SK-N-SH treated with all-trans-retinoic acid at 6 μM for 48 hours (cell line): ENCODE measurements at regions not wholly inside any gene's neighbourhood (a gene's known extent, or its start where the extent isn't known, plus 50 kb on each side); places are given as distances from the start of the nearest gene placed in this dataset.

Source experiments
- ATAC-seq: fragments of 200-7000 bp; cut with Tn5 transposase; 3 replicates; pipeline ENCODE4 v1.9.1; 2020; ENCODE audit warnings: mild to moderate bottlenecking, moderate library complexity
- ARNTL ChIP-seq: fragments of 450-650 bp; formaldehyde crosslinking; IDR thresholded peaks from 2 replicates; pipeline ENCODE4 v1.5.0; 2020; ENCODE audit warnings: low read depth, mild to moderate bottlenecking, moderate library complexity, borderline replicate concordance
- BACH2 ChIP-seq: fragments of 250-450 bp; sonication (Bioruptor Pico); IDR thresholded peaks from 2 replicates; pipeline ENCODE4 v1.9.0; 2021; ENCODE audit warnings: mild to moderate bottlenecking, borderline replicate concordance
- CREB5 ChIP-seq: fragments of 250-450 bp; sonication (Bioruptor Pico); IDR thresholded peaks from 2 replicates; pipeline ENCODE4 v1.5.1; 2020; ENCODE audit warnings: low read depth, mild to moderate bottlenecking, moderate library complexity
- CSDC2 ChIP-seq: fragments of 250-450 bp; sonication (Bioruptor Pico); IDR thresholded peaks from 2 replicates; pipeline ENCODE4 v1.5.0; 2020; ENCODE audit warnings: mild to moderate bottlenecking, moderate library complexity
- CSRNP3 ChIP-seq: fragments of 250-450 bp; sonication (Bioruptor Pico); IDR thresholded peaks from 2 replicates; pipeline ENCODE4 v1.5.1; 2021; ENCODE audit warnings: mild to moderate bottlenecking, moderate library complexity
- ESRRG ChIP-seq: fragments of 250-450 bp; sonication (Bioruptor Pico); IDR thresholded peaks from 2 replicates; pipeline ENCODE4 v1.6.1; 2021; ENCODE audit warnings: mild to moderate bottlenecking
- GLIS3 ChIP-seq: fragments of 250-450 bp; sonication (Bioruptor Pico); IDR thresholded peaks from 2 replicates; pipeline ENCODE4 v1.5.0; 2020; ENCODE audit warnings: mild to moderate bottlenecking, moderate library complexity
- OSR1 ChIP-seq: fragments of 250-450 bp; sonication (Bioruptor Pico); IDR thresholded peaks from 2 replicates; pipeline ENCODE4 v1.8.0; 2022; ENCODE audit warnings: moderate library complexity, mild to moderate bottlenecking, inconsistent platforms
- PATZ1 ChIP-seq: fragments of 250-450 bp; sonication (Bioruptor Pico); IDR thresholded peaks from 2 replicates; pipeline ENCODE4 v1.8.0; 2020; ENCODE audit warnings: mild to moderate bottlenecking, moderate library complexity, borderline replicate concordance
- POU6F1 ChIP-seq: fragments of 250-450 bp; sonication (Bioruptor Pico); IDR thresholded peaks from 2 replicates; pipeline ENCODE4 v1.8.0; 2021; ENCODE audit warnings: low read depth, mild to moderate bottlenecking, moderate library complexity, borderline replicate concordance
- PPARA ChIP-seq: fragments of 250-450 bp; sonication (Bioruptor Pico); IDR thresholded peaks from 2 replicates; pipeline ENCODE4 v1.5.0; 2020; ENCODE audit warnings: mild to moderate bottlenecking, borderline replicate concordance
- RARB ChIP-seq: fragments of 250-450 bp; sonication (Bioruptor Pico); IDR thresholded peaks from 2 replicates; pipeline ENCODE4 v1.8.0; 2021; ENCODE audit warnings: mild to moderate bottlenecking, moderate library complexity
- SNAI2 ChIP-seq: fragments of 250-450 bp; sonication (Bioruptor Pico); IDR thresholded peaks from 2 replicates; pipeline ENCODE4 v1.5.0; 2020; ENCODE audit warnings: mild to moderate bottlenecking, moderate library complexity
- TCF4 ChIP-seq: fragments of 250-450 bp; sonication (Bioruptor Pico); IDR thresholded peaks from 2 replicates; pipeline ENCODE4 v1.8.0; 2021; ENCODE audit warnings: mild to moderate bottlenecking, moderate library complexity, borderline replicate concordance
- TOX ChIP-seq: fragments of 250-450 bp; sonication (Bioruptor Pico); IDR thresholded peaks from 2 replicates; pipeline ENCODE4 v1.8.0; 2021; ENCODE audit warnings: mild to moderate bottlenecking, moderate library complexity, borderline replicate concordance
- TSHZ2 ChIP-seq: fragments of 250-450 bp; sonication (Bioruptor Pico); IDR thresholded peaks from 2 replicates; pipeline ENCODE4 v1.5.0; 2020; ENCODE audit warnings: mild to moderate bottlenecking, moderate library complexity
- ZC3H10 ChIP-seq: fragments of 250-450 bp; sonication (Bioruptor Pico); IDR thresholded peaks from 2 replicates; pipeline ENCODE4 v1.5.1; 2021; ENCODE audit warnings: mild to moderate bottlenecking, moderate library complexity
- ZFP3 ChIP-seq: fragments of 250-450 bp; sonication (Bioruptor Pico); IDR thresholded peaks from 2 replicates; pipeline ENCODE4 v1.5.0; 2020; ENCODE audit warnings: mild to moderate bottlenecking, moderate library complexity
- ZFP30 ChIP-seq: fragments of 450-650 bp; formaldehyde crosslinking; IDR thresholded peaks from 2 replicates; pipeline ENCODE4 v1.5.0; 2022; ENCODE audit warnings: mild to moderate bottlenecking, moderate library complexity
- ZNF565 ChIP-seq: fragments of 450-650 bp; formaldehyde crosslinking; conservative IDR thresholded peaks from 2 replicates; pipeline ENCODE4 v1.5.0; 2020; ENCODE audit warnings: low read depth, mild to moderate bottlenecking, moderate library complexity
- ZNF70 ChIP-seq: fragments of 450-650 bp; formaldehyde crosslinking; IDR thresholded peaks from 2 replicates; pipeline ENCODE4 v1.5.0; 2020; ENCODE audit warnings: mild to moderate bottlenecking, moderate library complexity
- ZNF8 ChIP-seq: fragments of 450-650 bp; formaldehyde crosslinking; IDR thresholded peaks from 2 replicates; pipeline ENCODE4 v1.5.0; 2020; ENCODE audit warnings: mild to moderate bottlenecking, moderate library complexity

GRCh38 chr15:79640206-79640605 lies 208.1 kb downstream of the MINAR1 start:
- ATAC-seq, result peak; percentile 89
- no peak for TF ChIP-seq ZNF565 (CRISPR knock-in tag)
- no peak for TF ChIP-seq ZFP30 (CRISPR knock-in tag)
- no peak for TF ChIP-seq TSHZ2
- no peak for TF ChIP-seq OSR1 (CRISPR knock-in tag)
- no peak for TF ChIP-seq TCF4 (CRISPR knock-in tag)
- TF ChIP-seq SNAI2, result no peak
- no peak for TF ChIP-seq GLIS3 (CRISPR knock-in tag)
- no peak for TF ChIP-seq ZC3H10 (CRISPR knock-in tag)
- TF ChIP-seq POU6F1 (CRISPR knock-in tag), result no peak
- TF ChIP-seq, all 23 proteins: peak for 0

- TF ChIP-seq POU6F1 (CRISPR knock-in tag) (no peak), PATZ1 (CRISPR knock-in tag) (no peak), ESRRG (CRISPR knock-in tag) (no peak), BACH2 (no peak), ZFP3 (CRISPR knock-in tag) (no peak), ZNF70 (CRISPR knock-in tag) (no peak), ZC3H10 (CRISPR knock-in tag) (no peak), SNAI2 (no peak), PPARA (CRISPR knock-in tag) (no peak), ZNF565 (CRISPR knock-in tag) (no peak)
- TF ChIP-seq, all 23 proteins: peak for 0
- no peak for ATAC-seq
These were observed 209.7 kb downstream of the MINAR1 start for GRCh38 chr15:79641841-79642240.

- TF ChIP-seq ZNF565 (CRISPR knock-in tag) (no peak), ESRRG (CRISPR knock-in tag) (no peak), CREB5 (no peak), CSDC2 (CRISPR knock-in tag) (no peak), CSRNP3 (CRISPR knock-in tag) (no peak), ZFP30 (CRISPR knock-in tag) (no peak), ARNTL (CRISPR knock-in tag) (no peak), GLIS3 (CRISPR knock-in tag) (no peak), TOX (CRISPR knock-in tag) (no peak), BACH2 (no peak), POU6F1 (CRISPR knock-in tag) (no peak), TCF4 (CRISPR knock-in tag) (no peak), RARB (no peak), OSR1 (CRISPR knock-in tag) (no peak), ZNF8 (CRISPR knock-in tag) (no peak), ZC3H10 (CRISPR knock-in tag) (no peak), ZFP3 (CRISPR knock-in tag) (no peak)
- no peak for ATAC-seq
These were observed 211.3 kb downstream of the MINAR1 start for GRCh38 chr15:79643393-79643792.
